NCI-H146 treated with DMSO at 0.1 percent for 48 hours (cell line): ENCODE measurements at regions not wholly inside any gene's neighbourhood (a gene's known extent, or its start where the extent isn't known, plus 50 kb on each side); places are given as distances from the start of the nearest gene placed in this dataset.
"Not testable (repeated sequence)": the region's sequence is repeated elsewhere in the genome, so short reads cannot be mapped to it uniquely, and the experiment has no call there.

Experiments used
- DNase-seq: peaks from one replicate; lab custom pipeline; 2025; ENCODE audit not compliant: unreplicated experiment; lab: John Stamatoyannopoulos, UW

DNA sequence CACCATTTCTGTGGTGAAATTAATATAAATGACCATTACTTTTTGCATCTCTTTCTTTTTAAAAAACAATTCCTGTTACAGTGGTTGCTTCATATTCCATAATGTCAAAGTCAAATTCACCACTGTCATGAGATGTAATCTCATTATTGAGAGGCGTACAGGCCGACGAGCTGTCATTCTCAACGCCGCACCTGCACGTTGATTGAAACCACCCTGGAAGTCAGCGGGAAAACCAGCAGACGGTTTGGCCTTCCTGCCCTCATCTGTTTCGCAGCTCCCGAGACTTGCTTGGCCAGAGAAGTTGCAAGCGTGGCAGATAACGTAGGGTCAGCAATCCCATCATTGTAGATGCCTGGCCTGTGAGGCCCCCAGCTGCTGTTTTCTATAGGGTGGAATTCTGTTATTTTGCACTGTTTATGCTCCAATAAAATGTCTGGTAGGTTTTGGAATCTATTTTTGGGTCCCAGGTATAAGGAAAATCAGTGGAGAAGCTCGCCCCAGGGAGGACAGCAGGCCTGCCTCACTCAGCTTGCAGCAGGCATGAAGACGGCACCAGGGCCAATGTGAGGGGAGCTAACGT lies 153.4 kb downstream of the SOX1 start:
- DNase-seq: no peak

GRCh38 chr13:112220925-112221324 lies 154.0 kb downstream of the SOX1 start:
- DNase-seq: no peak

GRCh38 chr13:112222971-112223370 lies 153.2 kb upstream of the SPACA7 start:
- DNase-seq: no peak

- not testable (repeated sequence) for DNase-seq
Measured at GRCh38 chr13:112223929-112224328, 152.2 kb upstream of the SPACA7 start.

- no peak for DNase-seq
Measured at GRCh38 chr13:112225429-112226090, 150.6 kb upstream of the SPACA7 start.

- DNase-seq: no peak
Measured at GRCh38 chr13:112226320-112227002, 149.7 kb upstream of the SPACA7 start.

GRCh38 chr13:112227031-112227430 lies 149.1 kb upstream of the SPACA7 start:
- DNase-seq: no peak

DNA sequence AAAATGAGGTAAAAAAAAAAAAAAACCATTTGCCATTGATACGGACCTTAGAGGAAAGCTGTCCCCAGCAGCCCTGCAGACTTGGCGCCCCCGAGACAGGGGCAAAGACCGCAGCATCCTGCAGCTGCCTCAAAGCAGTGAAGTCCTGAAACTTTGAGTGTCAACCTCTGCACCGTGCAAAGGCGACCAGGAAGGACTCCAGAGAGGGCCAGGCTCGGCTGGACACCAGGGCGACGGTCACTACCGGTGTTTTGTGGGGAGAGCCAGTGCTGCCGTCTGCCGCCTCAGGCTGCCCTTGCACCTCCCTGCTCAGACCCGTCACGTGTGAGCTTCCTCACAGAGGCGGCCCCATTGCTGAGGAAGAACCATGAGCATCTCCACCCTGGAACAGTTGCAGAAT lies 146.7 kb upstream of the SPACA7 start:
- no peak for DNase-seq

DNA sequence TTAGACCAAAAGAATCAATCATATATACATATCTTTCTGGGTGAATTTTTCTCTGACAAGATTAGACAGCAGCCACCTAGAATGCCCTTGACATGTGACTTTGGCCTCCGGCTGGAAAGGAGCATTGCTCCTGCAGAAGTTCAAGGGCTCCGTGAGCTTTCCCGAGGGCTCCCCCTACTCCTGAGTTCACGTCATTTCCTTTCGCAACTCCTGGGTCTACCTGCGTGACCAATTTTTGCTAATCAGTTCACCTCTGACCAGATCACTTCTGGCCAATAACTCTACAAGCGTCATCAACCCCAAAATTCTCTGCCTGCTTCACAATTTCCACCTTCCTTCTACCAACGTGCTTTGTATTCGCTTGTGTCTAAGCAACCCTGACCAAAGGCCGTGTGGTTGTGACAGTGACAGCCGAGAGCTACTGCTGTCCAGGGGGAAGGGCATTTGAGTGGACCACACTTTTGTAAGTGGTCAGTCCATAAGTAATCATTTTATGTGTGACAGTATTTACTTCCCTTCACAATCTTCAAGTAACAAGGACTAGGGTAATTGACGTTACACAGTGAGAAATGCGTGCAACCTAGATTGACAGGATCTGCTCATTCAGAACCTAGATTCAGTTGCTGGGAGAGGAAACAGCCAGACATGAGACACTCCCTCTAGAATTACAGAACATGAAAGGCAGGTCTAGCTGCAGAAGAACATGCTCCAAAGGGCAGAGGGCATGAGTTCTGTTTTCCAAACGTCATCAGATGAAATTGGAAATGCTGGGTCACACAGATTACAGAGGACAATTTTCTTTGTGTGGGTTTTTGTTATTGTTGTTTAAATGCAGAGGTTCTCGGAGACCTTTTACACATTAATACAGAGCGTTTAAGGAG lies 145.9 kb upstream of the SPACA7 start:
- no peak for DNase-seq

- DNase-seq: no peak
Measured at GRCh38 chr13:112231451-112232083, 144.6 kb upstream of the SPACA7 start.

DNA sequence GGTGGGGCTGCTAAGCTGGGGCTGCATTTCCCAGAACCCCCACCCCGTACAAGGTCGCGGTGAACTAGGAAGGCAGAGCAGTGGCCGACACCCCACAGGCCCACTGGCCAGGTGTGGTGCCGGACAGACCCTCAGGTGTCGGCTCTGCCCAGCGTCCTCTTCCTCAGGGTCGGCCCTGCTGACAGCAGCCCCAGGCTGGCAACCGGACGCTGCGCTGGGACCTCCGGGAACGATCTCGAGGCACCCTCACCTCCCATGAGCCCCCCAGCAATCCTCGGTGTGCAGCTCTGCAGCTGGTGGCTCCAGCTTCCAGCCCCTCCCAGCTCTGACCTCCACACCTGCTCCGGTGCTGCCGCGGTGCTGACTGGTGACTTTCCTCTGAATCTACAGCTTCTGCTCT lies 142.9 kb upstream of the SPACA7 start:
- no peak for DNase-seq

- no peak for DNase-seq
Measured at GRCh38 chr13:112233716-112234115, 142.4 kb upstream of the SPACA7 start.

DNA sequence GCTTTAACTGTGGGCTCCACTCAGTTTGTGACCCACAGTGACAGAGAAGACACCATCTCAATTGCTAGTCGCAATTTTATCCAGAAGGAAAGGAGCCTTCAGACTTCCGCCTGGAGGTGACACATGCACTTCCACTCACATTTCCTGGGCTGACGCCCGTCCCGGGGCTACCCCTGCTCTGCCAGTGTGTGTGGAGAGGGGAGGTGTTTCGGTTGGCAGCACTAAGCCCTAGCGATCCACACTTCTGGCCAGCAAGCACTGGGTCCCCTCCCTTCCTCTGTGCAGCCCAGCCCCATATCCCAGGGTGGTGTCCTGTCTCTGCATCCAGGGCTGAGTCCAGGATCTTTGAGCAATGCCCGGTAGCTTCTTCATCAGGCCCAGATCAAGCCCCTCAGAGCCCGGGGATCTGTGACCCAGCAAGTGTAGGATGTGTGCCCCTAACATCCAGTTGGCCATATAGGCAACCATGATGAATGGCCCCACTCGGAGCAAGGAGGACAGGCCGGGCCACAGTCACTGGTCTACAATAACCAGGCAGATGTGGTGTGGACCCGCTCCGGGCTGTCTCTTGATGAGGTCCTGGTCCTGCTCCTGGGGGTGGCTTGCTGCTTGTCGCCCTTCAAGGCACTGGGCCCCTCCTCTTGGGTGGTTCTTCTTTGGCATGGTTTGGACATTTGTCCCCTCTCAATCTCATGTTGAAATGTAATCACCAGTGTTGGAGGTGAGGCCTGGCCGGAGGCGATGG lies 141.9 kb upstream of the SPACA7 start:
- DNase-seq: no peak

DNA sequence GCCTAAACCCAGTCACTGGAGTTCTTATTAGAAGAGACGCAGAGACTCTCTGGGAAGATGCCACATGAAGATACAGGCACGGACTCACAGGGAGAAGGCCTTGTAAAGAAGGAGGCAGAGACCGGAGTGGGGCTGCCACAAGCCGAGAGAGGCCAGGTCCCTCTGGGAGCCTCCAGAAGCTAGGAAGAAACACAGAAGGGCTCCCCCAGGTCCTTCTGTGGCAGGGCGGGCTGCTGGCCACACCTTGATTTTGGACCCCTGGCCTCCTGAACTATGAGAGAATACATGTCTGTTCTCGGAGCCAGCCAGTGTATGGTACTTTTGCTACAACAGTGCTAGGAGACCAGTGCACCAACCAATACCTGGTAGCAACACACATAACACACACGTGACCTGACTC lies 140.1 kb upstream of the SPACA7 start:
- DNase-seq: no peak

- DNase-seq: no peak
Measured at GRCh38 chr13:112236539-112237197, 139.5 kb upstream of the SPACA7 start.

DNA sequence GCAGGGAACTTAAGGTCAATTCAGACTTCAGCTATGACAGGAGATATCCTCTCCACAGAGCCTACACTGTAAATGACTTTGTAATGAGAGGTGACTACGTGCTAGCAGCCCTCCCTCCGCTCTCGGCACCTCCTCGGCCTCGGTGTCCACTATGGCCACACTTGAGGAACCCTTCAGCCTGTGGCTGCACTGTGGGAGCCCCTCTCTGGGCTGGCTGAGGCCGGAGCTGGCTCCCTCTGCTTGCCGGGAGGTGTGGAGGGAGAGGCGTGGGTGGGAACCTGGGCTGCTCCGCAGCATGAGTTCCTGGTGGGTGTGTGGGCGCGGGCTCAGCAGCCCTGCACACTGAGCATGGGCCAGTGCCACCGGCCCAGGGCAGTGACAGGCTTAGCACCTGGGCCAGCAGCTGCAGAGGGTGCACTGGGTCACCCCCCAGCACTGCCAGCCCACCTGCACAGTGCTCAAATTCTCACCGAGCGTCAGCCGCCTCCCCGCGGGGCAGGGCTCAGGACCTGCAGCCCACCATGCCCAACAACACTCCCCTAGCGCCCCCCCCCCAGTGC lies 137.6 kb upstream of the SPACA7 start:
- no peak for DNase-seq

DNA sequence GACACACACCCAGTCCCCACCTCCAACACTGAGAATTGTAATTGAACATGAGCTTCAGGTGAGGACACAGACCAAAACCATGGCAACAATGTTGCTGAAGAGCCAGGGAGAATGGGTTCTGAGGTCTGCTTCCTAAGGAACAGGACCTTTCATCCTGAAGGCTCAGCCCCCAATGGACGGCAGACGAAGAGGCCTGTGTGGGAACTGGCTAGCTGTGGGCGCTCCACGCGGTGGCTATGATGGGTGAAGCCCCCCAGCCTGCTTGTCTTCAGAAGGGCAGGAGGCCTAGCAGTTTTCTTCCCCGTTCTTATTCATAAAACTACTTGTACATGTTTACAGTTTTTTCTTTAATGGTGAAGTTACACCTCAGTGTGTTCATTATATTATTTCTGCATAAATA lies 136.1 kb upstream of the SPACA7 start:
- DNase-seq: no peak

DNA sequence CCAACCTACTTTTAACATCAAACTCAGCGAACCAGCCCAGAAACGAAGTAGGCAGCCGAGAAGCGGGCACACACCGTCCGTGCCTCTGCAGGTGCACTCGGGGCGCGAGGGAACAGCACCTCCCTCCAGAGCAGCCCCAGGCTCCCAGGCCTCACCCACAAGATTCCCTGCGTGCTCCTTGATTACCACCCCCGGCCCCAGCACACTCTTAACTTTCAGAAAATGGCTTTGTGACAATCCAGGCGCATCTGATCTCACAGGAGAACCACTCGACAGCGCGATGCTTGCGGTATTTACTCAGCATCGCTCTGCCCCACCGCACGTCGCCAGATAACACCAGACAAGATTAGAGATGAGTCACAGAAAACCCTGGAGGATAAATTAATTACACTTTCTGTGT lies 134.9 kb upstream of the SPACA7 start:
- DNase-seq: no peak

GRCh38 chr13:112242777-112243176 lies 133.4 kb upstream of the SPACA7 start:
- DNase-seq: no peak

DNA sequence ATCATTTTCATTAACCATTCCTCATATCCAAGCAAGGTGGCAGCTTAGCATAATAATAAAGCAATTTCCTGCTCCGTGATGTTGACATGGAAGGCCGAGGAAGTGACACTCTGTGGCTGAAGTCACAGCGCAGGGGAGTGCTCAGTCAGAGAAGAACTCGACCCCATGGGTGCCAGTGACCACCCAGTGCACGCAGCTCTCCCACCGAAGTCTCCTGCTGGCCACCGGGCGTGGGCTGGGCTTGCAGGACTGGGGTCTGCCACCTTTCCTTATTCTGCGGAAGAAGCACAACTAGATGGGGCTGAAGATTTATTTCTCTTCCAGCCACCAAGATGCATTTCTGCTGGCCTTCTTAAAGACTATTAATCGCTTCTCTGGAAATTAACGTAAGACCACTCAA lies 132.1 kb upstream of the SPACA7 start:
- no peak for DNase-seq
